Neural progenitor cell (in vitro differentiated cells): ENCODE measurements at regions not wholly inside any gene's neighbourhood (a gene's known extent, or its start where the extent isn't known, plus 50 kb on each side); places are given as distances from the start of the nearest gene placed in this dataset.

ENCODE experiments used
- DNase-seq: peaks from one replicate; pipeline ENCODE4 v3.0.0-alpha.2; 2016; ENCODE audit warnings: low spot score
- H2AFZ ChIP-seq: fragments of 200-600 bp; sonication (generic); replicated peaks from 2 replicates; pipeline ENCODE4 v1.6.1; 2016; ENCODE audit warnings: antibody characterized with exemption
- H3F3A ChIP-seq: fragments of 200-600 bp; sonication (generic); 2 replicates; pipeline ENCODE4 v1.6.1; 2016; ENCODE audit warnings: antibody characterized with exemption, low read depth
- H3K27ac ChIP-seq: fragments of 200-600 bp; sonication (generic); 2 replicates; pipeline ENCODE4 v1.5.1; 2016; ENCODE audit warnings: mild to moderate bottlenecking
- H3K27me3 ChIP-seq: fragments of 200-600 bp; sonication (generic); 2 replicates; pipeline ENCODE4 v1.6.1; 2016; ENCODE audit warnings: mild to moderate bottlenecking, moderate library complexity
- H3K36me3 ChIP-seq: fragments of 200-600 bp; sonication (generic); 2 replicates; pipeline ENCODE4 v1.5.1; 2016
- H3K4me1 ChIP-seq: fragments of 200-600 bp; sonication (generic); 2 replicates; pipeline ENCODE4 v1.6.1; 2016; ENCODE audit warnings: mixed run types
- H3K4me2 ChIP-seq: fragments of 200-600 bp; sonication (generic); 2 replicates; pipeline ENCODE4 v1.6.1; 2016
- H3K4me3 ChIP-seq: fragments of 200-600 bp; sonication (generic); 2 replicates; pipeline ENCODE4 v1.5.1; 2016
- H3K79me2 ChIP-seq: fragments of 200-600 bp; sonication (generic); 2 replicates; pipeline ENCODE4 v1.6.1; 2016; ENCODE audit warnings: low read depth
- H3K9ac ChIP-seq: fragments of 200-600 bp; sonication (generic); 2 replicates; pipeline ENCODE4 v1.6.1; 2016
- H3K9me3 ChIP-seq: fragments of 200-600 bp; sonication (generic); 2 replicates; pipeline ENCODE4 v1.5.1; 2016; ENCODE audit warnings: low read depth
- H4K20me1 ChIP-seq: fragments of 200-600 bp; sonication (generic); 2 replicates; pipeline ENCODE4 v1.6.1; 2016; ENCODE audit warnings: low read depth
- H3K27ac Mint-ChIP-seq: 3 replicates; pipeline ENCODE4 v1.8.0; 2021; ENCODE audit warnings: mixed read lengths
- H3K27me3 Mint-ChIP-seq: 2 replicates; pipeline ENCODE4 v1.8.0; 2022; ENCODE audit warnings: low read depth, mild to moderate bottlenecking, inconsistent platforms, moderate library complexity, mixed read lengths; ENCODE audit not compliant: insufficient read depth
- H3K36me3 Mint-ChIP-seq: 3 replicates; pipeline ENCODE4 v1.8.0; 2021; ENCODE audit warnings: mixed read lengths
- H3K4me1 Mint-ChIP-seq: 3 replicates; pipeline ENCODE4 v1.8.0; 2021; ENCODE audit warnings: mixed read lengths
- H3K4me3 Mint-ChIP-seq: 3 replicates; pipeline ENCODE4 v1.8.0; 2021; ENCODE audit warnings: mild to moderate bottlenecking, moderate library complexity, mixed read lengths
- H3K9me3 Mint-ChIP-seq: 3 replicates; pipeline ENCODE4 v1.8.0; 2020; ENCODE audit warnings: mixed read lengths
- CTCF ChIP-seq: fragments of 200-600 bp; sonication (generic); IDR thresholded peaks from 2 replicates; pipeline ENCODE4 v1.5.1; 2017; ENCODE audit warnings: antibody characterized with exemption, mild to moderate bottlenecking
- EZH2 ChIP-seq: fragments of 200-600 bp; sonication (generic); IDR thresholded peaks from 2 replicates; pipeline ENCODE4 v1.6.1; 2017; ENCODE audit warnings: antibody characterized with exemption, mild to moderate bottlenecking, moderate library complexity
- EZH2phosphoT487 ChIP-seq: fragments of 200-600 bp; sonication (generic); IDR thresholded peaks from 2 replicates; pipeline ENCODE4 v1.6.1; 2017; ENCODE audit warnings: antibody characterized with exemption

GRCh38 chr4:65021149-65021548 is 611.9 kb upstream of the TECRL start:
- peaks cover 5% of the 10 kb centered on the region for H3K4me1 ChIP-seq
- TF ChIP-seq EZH2phosphoT487 = no peak
- no peak for TF ChIP-seq EZH2
- no peak for TF ChIP-seq CTCF
- Mint-ChIP-seq H3K4me1 (peaks cover 10% of the 10 kb centered on the region), H3K27ac (no peak overlapping the region), H3K27me3 (no peaks in the 10 kb centered on the region), H3K9me3 (peaks cover 2% of the 10 kb centered on the region), H3K36me3 (no peaks in the 10 kb centered on the region), H3K4me3 (no peak overlapping the region)
- H3K79me2 ChIP-seq = no peaks in the 10 kb centered on the region
- no peaks in the 10 kb centered on the region for H3K9me3 ChIP-seq
- no peak overlapping the region for H2AFZ ChIP-seq
- no peak overlapping the region for H3K9ac ChIP-seq
- no peaks in the 10 kb centered on the region for H3F3A ChIP-seq
- no peaks in the 10 kb centered on the region for H3K27me3 ChIP-seq
- no peak for DNase-seq
- H3K36me3 ChIP-seq = no peaks in the 10 kb centered on the region
- H4K20me1 ChIP-seq = no peaks in the 10 kb centered on the region
- no peak overlapping the region for H3K4me3 ChIP-seq
- no peak overlapping the region for H3K27ac ChIP-seq
- no peak overlapping the region for H3K4me2 ChIP-seq

- H3K4me1 ChIP-seq = peaks cover 5% of the 10 kb centered on the region
- Mint-ChIP-seq H3K4me3 (no peak overlapping the region), H3K27me3 (no peaks in the 10 kb centered on the region), H3K36me3 (no peaks in the 10 kb centered on the region), H3K9me3 (peaks cover 2% of the 10 kb centered on the region), H3K27ac (no peak overlapping the region), H3K4me1 (peaks cover 10% of the 10 kb centered on the region)
- H3K27ac ChIP-seq = no peak overlapping the region
- H3K27me3 ChIP-seq = no peaks in the 10 kb centered on the region
- no peak overlapping the region for H3K4me2 ChIP-seq
- H4K20me1 ChIP-seq = no peaks in the 10 kb centered on the region
- H3K79me2 ChIP-seq = no peaks in the 10 kb centered on the region
- no peak for DNase-seq
- H3F3A ChIP-seq = no peaks in the 10 kb centered on the region
- no peaks in the 10 kb centered on the region for H3K36me3 ChIP-seq
- no peak for TF ChIP-seq EZH2phosphoT487
- no peak for TF ChIP-seq CTCF
- TF ChIP-seq EZH2 = no peak
- no peak overlapping the region for H3K9ac ChIP-seq
- no peak overlapping the region for H2AFZ ChIP-seq
- no peak overlapping the region for H3K4me3 ChIP-seq
- H3K9me3 ChIP-seq = no peaks in the 10 kb centered on the region
These were observed 610.5 kb upstream of the TECRL start for GRCh38 chr4:65019775-65020174.

- no peak overlapping the region for H3K27ac Mint-ChIP-seq
- peaks cover 4% of the 10 kb centered on the region for H3K4me1 Mint-ChIP-seq
- Histone ChIP-seq H3K36me3 (no peaks in the 10 kb centered on the region), H4K20me1 (no peaks in the 10 kb centered on the region), H3K79me2 (no peaks in the 10 kb centered on the region), H3K4me2 (no peak overlapping the region), H2AFZ (no peak overlapping the region), H3K4me3 (no peak overlapping the region), H3F3A (no peaks in the 10 kb centered on the region), H3K27me3 (no peaks in the 10 kb centered on the region), H3K4me1 (peaks cover 5% of the 10 kb centered on the region), H3K9ac (no peak overlapping the region), H3K27ac (no peak overlapping the region), H3K9me3 (no peaks in the 10 kb centered on the region)
- no peak for DNase-seq
- no peaks in the 10 kb centered on the region for H3K27me3 Mint-ChIP-seq
- no peak overlapping the region for H3K4me3 Mint-ChIP-seq
- TF ChIP-seq CTCF (no peak), EZH2 (no peak), EZH2phosphoT487 (no peak)
- no peaks in the 10 kb centered on the region for H3K36me3 Mint-ChIP-seq
- H3K9me3 Mint-ChIP-seq = peaks cover 2% of the 10 kb centered on the region
These were observed 609.1 kb upstream of the TECRL start for GRCh38 chr4:65018313-65018712.

- Histone ChIP-seq H3K27ac (no peak overlapping the region), H3K4me3 (no peak overlapping the region), H3K36me3 (no peaks in the 10 kb centered on the region), H3K9ac (no peak overlapping the region), H3K27me3 (no peaks in the 10 kb centered on the region), H2AFZ (no peak overlapping the region), H3F3A (no peaks in the 10 kb centered on the region), H3K4me1 (peaks cover 5% of the 10 kb centered on the region), H3K4me2 (no peak overlapping the region), H3K79me2 (no peaks in the 10 kb centered on the region), H4K20me1 (no peaks in the 10 kb centered on the region), H3K9me3 (no peaks in the 10 kb centered on the region)
- Mint-ChIP-seq H3K36me3 (no peaks in the 10 kb centered on the region), H3K4me1 (peaks cover 4% of the 10 kb centered on the region), H3K4me3 (no peak overlapping the region), H3K27ac (no peak overlapping the region), H3K9me3 (no peaks in the 10 kb centered on the region), H3K27me3 (no peaks in the 10 kb centered on the region)
- no peak for DNase-seq
- TF ChIP-seq CTCF (no peak), EZH2phosphoT487 (no peak), EZH2 (no peak)
These were observed 604.8 kb upstream of the TECRL start for GRCh38 chr4:65014078-65014477.
